PC-9 (cell line): ENCODE measurements at regions not wholly inside any gene's neighbourhood (a gene's known extent, or its start where the extent isn't known, plus 50 kb on each side); places are given as distances from the start of the nearest gene placed in this dataset.
"Not testable (repeated sequence)": the region's sequence is repeated elsewhere in the genome, so short reads cannot be mapped to it uniquely, and the experiment has no call there.

Source experiments
- BruUV-seq: library from RNA; stranded (reverse); fragments of 400-500 nt; replicated peaks from 2 replicates; lab custom pipeline; 2021; lab: Mats Ljungman, UMichigan
- CTCF ChIA-PET: fragments of 300-600 bp; sonication (Branson Sonifier 250); formaldehyde crosslinking; loops from one replicate; lab custom pipeline; 2022; ENCODE audit warnings: antibody characterized with exemption; lab: Charles Lee
- POLR2A ChIA-PET: fragments of 300-600 bp; sonication (Branson Sonifier 250); formaldehyde crosslinking; loops from one replicate; lab custom pipeline; 2022; ENCODE audit warnings: antibody characterized with exemption; ENCODE audit not compliant: unreplicated experiment; lab: Charles Lee
- DNase-seq, 2 experiments: peaks; one replicate each; pipeline versions ENCODE4 v3.0.0 to v3.0.0-alpha.2; 2015 to 2022; ENCODE audit warnings: mixed read lengths in 1 of 2
- H2AFZ ChIP-seq: fragments of 200-600 bp; sonication (generic); 2 replicates; pipeline ENCODE4 v1.8.1; 2017; ENCODE audit warnings: antibody characterized with exemption
- H3F3A ChIP-seq: fragments of 200-600 bp; sonication (generic); 2 replicates; pipeline ENCODE4 v1.8.1; 2017; ENCODE audit warnings: antibody characterized with exemption, mild to moderate bottlenecking, low read depth; ENCODE audit not compliant: insufficient read depth
- H3K27ac ChIP-seq: fragments of 200-600 bp; sonication (generic); 2 replicates; pipeline ENCODE4 v1.6.1; 2016; ENCODE audit warnings: mixed run types
- H3K27me3 ChIP-seq: fragments of 200-600 bp; sonication (generic); 2 replicates; pipeline ENCODE4 v1.6.1; 2016; ENCODE audit warnings: low read depth, mixed run types; ENCODE audit not compliant: insufficient read depth
- H3K36me3 ChIP-seq: fragments of 200-600 bp; sonication (generic); 2 replicates; pipeline ENCODE4 v1.6.1; 2016; ENCODE audit warnings: low read depth, mixed run types
- H3K4me1 ChIP-seq: fragments of 200-600 bp; sonication (generic); replicated peaks from 2 replicates; pipeline ENCODE4 v1.6.1; 2016; ENCODE audit warnings: mixed run types; ENCODE audit not compliant: insufficient read depth
- H3K4me2 ChIP-seq: fragments of 200-600 bp; sonication (generic); 2 replicates; pipeline ENCODE4 v1.6.1; 2017; ENCODE audit warnings: mixed run types
- H3K4me3 ChIP-seq: fragments of 200-600 bp; sonication (generic); 2 replicates; pipeline ENCODE4 v1.6.1; 2016; ENCODE audit warnings: mixed run types
- H3K79me2 ChIP-seq: fragments of 200-600 bp; sonication (generic); 2 replicates; pipeline ENCODE4 v1.6.1; 2017; ENCODE audit warnings: low read depth, mixed run types
- H3K9me2 ChIP-seq: fragments of 200-600 bp; sonication (generic); 2 replicates; pipeline ENCODE4 v1.8.1; 2017; ENCODE audit warnings: mild to moderate bottlenecking; ENCODE audit not compliant: insufficient read depth
- H3K9me3 ChIP-seq: fragments of 200-600 bp; sonication (generic); 2 replicates; pipeline ENCODE4 v1.8.1; 2016; ENCODE audit warnings: low read depth; ENCODE audit not compliant: insufficient read depth
- H4K20me1 ChIP-seq: fragments of 200-600 bp; sonication (generic); 2 replicates; pipeline ENCODE4 v1.8.1; 2017; ENCODE audit not compliant: insufficient read depth
- EZH2 ChIP-seq: fragments of 200-600 bp; sonication (generic); IDR thresholded peaks from 2 replicates; pipeline ENCODE4 v1.8.0; 2017; ENCODE audit warnings: antibody characterized with exemption, low read depth
- intact Hi-C: fragments of 100-400 bp; cut with micrococcal nuclease; formaldehyde crosslinking; loops from one replicate; pipeline ENCODE4 v1.10.0; 2022; ENCODE audit not compliant: unreplicated experiment
- TF ChIP-seq, protein P1 (sequence below): fragments of 200-600 bp; sonication (generic); conservative IDR thresholded peaks from 2 replicates; pipeline ENCODE4 v1.6.1; 2017; ENCODE audit warnings: mixed run types, antibody characterized with exemption, mild to moderate bottlenecking, moderate library complexity

DNA sequence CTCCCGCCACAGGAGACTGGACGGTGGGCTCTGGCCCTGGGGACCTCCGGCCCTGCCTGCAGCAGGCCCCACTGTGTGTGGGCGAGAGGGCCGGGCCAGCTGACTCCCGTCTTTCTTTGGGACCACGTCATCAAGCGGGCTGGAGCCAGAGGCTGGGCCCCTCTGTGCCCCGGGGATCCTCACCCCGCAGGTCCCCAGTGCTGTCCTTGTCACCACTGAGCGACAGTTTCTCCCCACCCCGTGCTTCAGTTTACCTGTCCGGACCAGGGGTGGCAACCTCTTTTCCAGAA is 181.9 kb upstream of the ZNF469 start:
- no peak overlapping the region for H3K4me3 ChIP-seq
- no peaks in the 10 kb centered on the region for H3F3A ChIP-seq
- H3K4me2 ChIP-seq = no peak overlapping the region
- POLR2A ChIA-PET = no interaction called here
- H4K20me1 ChIP-seq = no peaks in the 10 kb centered on the region
- intact Hi-C loops = no loop called here
- CTCF ChIA-PET = no interaction called here
- DNase-seq = no peak
- no peaks in the 10 kb centered on the region for H3K4me1 ChIP-seq
- H3K9me2 ChIP-seq = no peaks in the 10 kb centered on the region
- H3K9me3 ChIP-seq = no peaks in the 10 kb centered on the region
- no peaks in the 10 kb centered on the region for H3K36me3 ChIP-seq
- no peaks in the 10 kb centered on the region for H3K27me3 ChIP-seq
- no peak for TF ChIP-seq EZH2
- TF ChIP-seq, protein P1, sequence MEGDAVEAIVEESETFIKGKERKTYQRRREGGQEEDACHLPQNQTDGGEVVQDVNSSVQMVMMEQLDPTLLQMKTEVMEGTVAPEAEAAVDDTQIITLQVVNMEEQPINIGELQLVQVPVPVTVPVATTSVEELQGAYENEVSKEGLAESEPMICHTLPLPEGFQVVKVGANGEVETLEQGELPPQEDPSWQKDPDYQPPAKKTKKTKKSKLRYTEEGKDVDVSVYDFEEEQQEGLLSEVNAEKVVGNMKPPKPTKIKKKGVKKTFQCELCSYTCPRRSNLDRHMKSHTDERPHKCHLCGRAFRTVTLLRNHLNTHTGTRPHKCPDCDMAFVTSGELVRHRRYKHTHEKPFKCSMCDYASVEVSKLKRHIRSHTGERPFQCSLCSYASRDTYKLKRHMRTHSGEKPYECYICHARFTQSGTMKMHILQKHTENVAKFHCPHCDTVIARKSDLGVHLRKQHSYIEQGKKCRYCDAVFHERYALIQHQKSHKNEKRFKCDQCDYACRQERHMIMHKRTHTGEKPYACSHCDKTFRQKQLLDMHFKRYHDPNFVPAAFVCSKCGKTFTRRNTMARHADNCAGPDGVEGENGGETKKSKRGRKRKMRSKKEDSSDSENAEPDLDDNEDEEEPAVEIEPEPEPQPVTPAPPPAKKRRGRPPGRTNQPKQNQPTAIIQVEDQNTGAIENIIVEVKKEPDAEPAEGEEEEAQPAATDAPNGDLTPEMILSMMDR = no peak
- H3K27ac ChIP-seq = no peak overlapping the region
- H3K79me2 ChIP-seq = no peaks in the 10 kb centered on the region
- no TSS peak for BruUV-seq
- no peak overlapping the region for H2AFZ ChIP-seq

DNA sequence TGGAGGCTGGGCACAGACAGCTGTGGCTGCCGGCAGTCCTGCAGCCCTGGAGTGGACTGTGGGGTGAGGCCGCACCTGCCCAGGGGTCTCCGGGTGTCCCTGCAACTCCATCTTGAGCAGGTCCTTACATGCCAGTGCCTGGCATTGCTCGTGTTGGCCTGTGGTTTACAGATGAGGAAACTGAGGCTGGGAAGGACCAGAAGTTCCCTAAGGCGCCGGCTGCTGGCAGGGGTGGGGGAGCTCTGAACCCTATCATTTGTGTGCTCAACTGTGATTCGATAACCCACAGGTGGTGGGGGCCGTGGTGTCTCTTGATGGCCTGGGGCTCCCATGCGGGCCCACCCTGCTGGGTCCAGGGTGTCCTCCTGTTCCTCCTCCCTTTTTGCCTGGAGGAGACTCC is 181.1 kb upstream of the ZNF469 start:
- intact Hi-C loops = not testable (repeated sequence)

DNA sequence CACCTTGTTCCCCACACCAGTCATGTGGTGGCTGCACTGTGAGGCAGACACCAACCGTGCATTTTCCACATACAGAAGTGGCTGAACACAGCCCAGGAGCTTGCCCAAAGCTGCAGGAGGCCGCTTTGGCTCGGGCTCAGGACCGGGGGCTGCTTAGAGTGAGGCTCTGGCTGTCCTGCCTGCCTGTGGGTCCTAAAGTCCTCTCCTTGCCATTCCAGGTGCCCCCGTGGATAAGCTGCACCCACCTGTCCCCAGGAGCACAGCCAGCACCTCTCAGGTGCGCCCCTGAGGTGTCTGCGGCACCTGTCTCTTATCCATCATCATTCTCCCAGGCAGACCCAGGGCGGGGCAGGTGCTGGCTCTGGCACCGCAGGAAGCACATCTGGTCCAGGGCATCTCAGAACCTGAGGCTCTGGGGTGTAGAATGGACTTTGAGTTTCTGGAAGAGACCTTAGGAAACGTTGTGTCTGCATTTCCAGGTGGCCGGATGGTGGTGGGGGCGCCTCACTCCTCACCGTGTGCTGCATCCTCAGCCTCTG is 180.5 kb upstream of the ZNF469 start:
- H3K27me3 ChIP-seq = no peaks in the 10 kb centered on the region
- BruUV-seq = no TSS peak
- H3K9me2 ChIP-seq = no peaks in the 10 kb centered on the region
- no peak overlapping the region for H3K4me2 ChIP-seq
- intact Hi-C loops = no loop called here
- ChIA-PET POLR2A (no interaction called here), CTCF (no interaction called here)
- H3K79me2 ChIP-seq = no peaks in the 10 kb centered on the region
- H3K4me1 ChIP-seq = no peaks in the 10 kb centered on the region
- H2AFZ ChIP-seq = no peak overlapping the region
- no peaks in the 10 kb centered on the region for H3F3A ChIP-seq
- no peak for DNase-seq
- H3K36me3 ChIP-seq = no peaks in the 10 kb centered on the region
- TF ChIP-seq, protein P1 = no peak
- no peak for TF ChIP-seq EZH2
- no peaks in the 10 kb centered on the region for H4K20me1 ChIP-seq
- no peak overlapping the region for H3K4me3 ChIP-seq
- no peaks in the 10 kb centered on the region for H3K9me3 ChIP-seq
- H3K27ac ChIP-seq = no peak overlapping the region

More for the DNA sequence above, 181.1 kb upstream of the ZNF469 start:
- H3K27ac ChIP-seq, H3F3A ChIP-seq, H3K4me3 ChIP-seq, H3K36me3 ChIP-seq, BruUV-seq, H3K79me2 ChIP-seq, H3K27me3 ChIP-seq, DNase-seq, H3K4me2 ChIP-seq, POLR2A ChIA-PET, H3K4me1 ChIP-seq, CTCF ChIA-PET, H3K9me2 ChIP-seq, H3K9me3 ChIP-seq, H2AFZ ChIP-seq, H4K20me1 ChIP-seq: not testable (repeated sequence)

DNA sequence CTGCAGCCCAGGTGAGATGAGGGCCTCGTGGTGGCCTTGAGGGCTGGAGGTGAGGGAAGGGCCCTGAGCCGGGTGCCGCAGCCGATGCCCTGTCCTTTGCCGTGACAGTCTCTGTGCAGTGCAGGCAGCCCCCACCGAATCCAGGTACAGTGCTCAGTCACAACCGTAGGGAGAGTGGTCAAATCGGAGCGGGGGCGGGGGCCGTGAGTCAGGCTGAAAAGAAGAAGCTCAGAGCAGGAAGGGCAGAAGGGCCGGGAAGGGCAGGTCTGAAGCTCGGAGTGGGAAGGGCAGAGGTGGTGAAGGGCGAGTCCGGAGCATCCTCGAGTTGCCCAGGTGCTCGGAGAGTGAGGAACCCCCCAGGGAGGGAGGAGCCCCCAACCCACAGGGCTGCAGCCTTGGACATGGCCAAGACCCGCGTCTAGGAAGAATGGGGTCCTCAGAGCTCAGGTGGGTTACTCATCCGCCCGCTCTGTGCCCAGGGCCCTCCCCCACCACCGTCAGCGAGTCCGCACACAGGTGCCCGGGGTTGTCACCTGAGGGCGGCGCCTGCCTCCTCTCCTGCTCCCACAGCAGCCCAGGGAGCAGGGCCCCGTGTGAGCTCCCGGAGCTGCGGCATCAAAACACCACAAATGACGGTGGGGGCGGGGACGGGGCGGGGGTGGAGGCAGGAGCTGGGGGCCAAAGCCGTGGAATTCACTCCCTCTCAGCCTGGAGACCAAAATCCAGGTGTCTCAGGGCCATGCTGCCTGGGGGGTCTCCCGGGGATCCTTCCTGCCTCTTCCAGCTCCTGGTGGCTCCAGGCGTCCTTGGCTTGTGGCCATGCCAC is 179.7 kb upstream of the ZNF469 start:
- H4K20me1 ChIP-seq = not testable (repeated sequence)

DNA sequence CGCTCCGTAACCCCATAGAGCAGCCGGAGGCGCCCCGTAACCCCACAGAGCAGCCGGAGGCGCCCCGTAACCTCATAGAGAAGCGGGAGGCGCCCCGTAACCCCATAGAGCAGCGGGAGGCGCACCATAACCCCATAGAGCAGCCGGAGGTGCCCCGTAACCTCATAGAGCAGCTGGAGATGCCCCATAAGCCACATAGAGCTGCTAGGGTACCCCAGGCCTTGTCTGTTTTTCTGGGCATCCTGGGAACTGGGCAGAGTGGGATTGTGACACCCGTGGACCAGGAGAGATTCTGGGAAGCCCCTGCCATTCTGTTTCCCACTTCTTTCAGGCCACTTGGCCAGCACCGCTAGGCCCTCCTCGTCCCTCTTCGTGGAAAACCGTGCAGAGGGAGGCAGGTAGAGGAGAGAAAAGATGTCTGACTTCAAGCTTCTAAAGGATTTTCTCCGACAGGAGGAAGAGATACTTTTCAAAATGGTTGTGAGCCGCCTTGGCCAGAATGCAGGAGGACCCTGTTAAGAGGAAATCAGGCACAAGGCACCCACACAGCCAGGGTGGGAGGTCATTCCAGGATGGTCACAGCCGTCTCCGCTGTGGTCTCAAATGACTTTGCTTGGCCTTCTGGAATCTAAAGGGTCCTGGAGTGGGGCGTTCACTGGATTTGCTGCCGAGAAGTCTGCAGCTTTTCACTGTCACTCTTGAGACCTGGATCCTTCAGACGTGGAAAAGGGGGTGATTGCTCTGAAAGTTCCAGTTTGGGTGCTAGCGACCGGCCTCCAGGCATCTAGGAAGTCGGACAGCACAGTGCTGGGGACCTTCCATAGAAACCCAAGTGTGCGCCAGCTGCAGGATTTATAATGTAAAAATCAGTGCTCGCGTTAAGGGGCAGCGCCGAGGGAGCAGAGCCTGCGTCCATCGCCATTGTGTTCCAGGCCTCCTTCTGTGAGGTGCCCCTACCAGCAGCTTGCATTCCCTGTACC is 178.3 kb upstream of the ZNF469 start:
- H3F3A ChIP-seq, CTCF ChIA-PET, H4K20me1 ChIP-seq, H3K9me3 ChIP-seq, intact Hi-C loops, H3K4me3 ChIP-seq, H3K4me2 ChIP-seq, H2AFZ ChIP-seq, H3K27me3 ChIP-seq, BruUV-seq, DNase-seq, POLR2A ChIA-PET, H3K79me2 ChIP-seq, H3K4me1 ChIP-seq, H3K27ac ChIP-seq, H3K36me3 ChIP-seq, H3K9me2 ChIP-seq: not testable (repeated sequence)

More for the DNA sequence above, 179.7 kb upstream of the ZNF469 start:
- CTCF ChIA-PET, H3F3A ChIP-seq, H3K79me2 ChIP-seq, H3K36me3 ChIP-seq, H3K9me2 ChIP-seq, BruUV-seq, H3K4me2 ChIP-seq, H3K27me3 ChIP-seq, H3K4me3 ChIP-seq, H3K27ac ChIP-seq, H3K9me3 ChIP-seq, H2AFZ ChIP-seq, DNase-seq, H3K4me1 ChIP-seq, POLR2A ChIA-PET, intact Hi-C loops: not testable (repeated sequence)
